Endodermal cell (in vitro differentiated cells): ENCODE measurements at regions not wholly inside any gene's neighbourhood (a gene's known extent, or its start where the extent isn't known, plus 50 kb on each side); places are given as distances from the start of the nearest gene placed in this dataset.
A peak's percentile ranks its signal among the peaks of the same experiment; 100 is the strongest.

Source experiments
- DNase-seq: peaks from one replicate; pipeline ENCODE4 v3.0.0-alpha.2; 2017
- H3K27ac ChIP-seq: 2 replicates; pipeline ENCODE4 v1.5.1; 2013; ENCODE audit warnings: mild to moderate bottlenecking, low read depth, low read length, moderate library complexity
- H3K27me3 ChIP-seq: 2 replicates; pipeline ENCODE4 v1.6.1; 2013; ENCODE audit warnings: mild to moderate bottlenecking, low read length, moderate library complexity; ENCODE audit not compliant: insufficient read depth, control insufficient read depth, poor library complexity, severe bottlenecking
- H3K36me3 ChIP-seq: 2 replicates; pipeline ENCODE4 v1.7.0; 2013; ENCODE audit warnings: mild to moderate bottlenecking, low read length, moderate library complexity; ENCODE audit not compliant: control insufficient read depth, insufficient read depth
- H3K4me1 ChIP-seq: one replicate; pipeline ENCODE4 v1.7.0; 2013; ENCODE audit warnings: low read length; ENCODE audit not compliant: control insufficient read depth, insufficient read depth
- H3K4me3 ChIP-seq: 2 replicates; pipeline ENCODE4 v1.5.1; 2013; ENCODE audit warnings: mild to moderate bottlenecking, low read length, moderate library complexity
- H3K9ac ChIP-seq: 2 replicates; pipeline ENCODE4 v1.6.1; 2013; ENCODE audit warnings: mild to moderate bottlenecking, low read length, moderate library complexity; ENCODE audit not compliant: poor library complexity, severe bottlenecking; ENCODE audit errors: extremely low read depth
- H3K9me3 ChIP-seq: 2 replicates; pipeline ENCODE4 v1.6.1; 2013; ENCODE audit warnings: mild to moderate bottlenecking, low read length, moderate library complexity; ENCODE audit not compliant: control insufficient read depth
- H3K27ac Mint-ChIP-seq: 2 replicates; pipeline ENCODE4 v1.8.0; 2020; ENCODE audit warnings: mixed read lengths
- H3K27me3 Mint-ChIP-seq: 2 replicates; pipeline ENCODE4 v1.8.0; 2021; ENCODE audit warnings: mild to moderate bottlenecking, mixed read lengths; ENCODE audit not compliant: insufficient read depth
- H3K36me3 Mint-ChIP-seq: 2 replicates; pipeline ENCODE4 v1.8.0; 2020; ENCODE audit warnings: low read depth, mixed read lengths
- H3K4me1 Mint-ChIP-seq: 2 replicates; pipeline ENCODE4 v1.8.0; 2020; ENCODE audit warnings: mixed read lengths
- H3K4me3 Mint-ChIP-seq: 2 replicates; pipeline ENCODE4 v1.8.0; 2020; ENCODE audit warnings: mild to moderate bottlenecking, moderate library complexity, mixed read lengths
- H3K9me3 Mint-ChIP-seq: 2 replicates; pipeline ENCODE4 v1.8.0; 2020; ENCODE audit warnings: mild to moderate bottlenecking, mixed read lengths
- WGBS, 2 experiments: methylation state at CpG; one replicate each; pipeline versions ENCODE4 v1.1.5 to v1.1.7; 2013; ENCODE audit warnings: missing lambda C conversion rate in 2 of 2, mixed read lengths in 1 of 2; ENCODE audit not compliant: insufficient coverage in 1 of 2, insufficient read length in 1 of 2; 5-methylcytosine and 5-hydroxymethylcytosine counted together
- TF ChIP-seq, protein P1 (sequence below): fragments of 200-600 bp; sonication (generic); conservative IDR thresholded peaks from 2 replicates; pipeline ENCODE4 v1.5.0; 2021; ENCODE audit warnings: antibody characterized with exemption, mild to moderate bottlenecking

DNA sequence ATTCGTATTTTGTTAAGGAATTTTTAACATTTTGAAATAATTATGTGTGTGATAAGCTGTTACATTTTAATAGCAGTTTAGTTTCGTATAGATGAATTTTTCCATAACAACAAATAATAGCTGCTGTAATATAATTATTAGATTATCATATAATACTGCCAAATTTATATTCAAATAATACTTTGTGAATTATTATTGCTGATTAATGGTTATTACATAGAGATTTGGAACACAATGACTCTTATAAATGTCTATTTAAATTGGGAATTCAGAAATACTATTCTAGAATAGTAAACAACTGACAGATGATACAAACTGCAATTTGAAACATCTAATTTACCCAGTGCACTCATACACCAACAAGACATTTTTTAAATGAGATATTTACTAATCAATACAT is 73.2 kb upstream of the NEK7 start:
- Histone ChIP-seq H3K4me3 (no peak overlapping the region), H3K9ac (no peak overlapping the region), H3K27me3 (no peaks in the 10 kb centered on the region), H3K36me3 (no peaks in the 10 kb centered on the region), H3K9me3 (peaks cover 3% of the 10 kb centered on the region), H3K27ac (no peak overlapping the region), H3K4me1 (peaks cover 3% of the 10 kb centered on the region)
- Mint-ChIP-seq H3K4me1 (peaks cover 6% of the 10 kb centered on the region), H3K27ac (no peak overlapping the region), H3K9me3 (peaks cover 3% of the 10 kb centered on the region), H3K4me3 (no peak overlapping the region), H3K36me3 (no peaks in the 10 kb centered on the region), H3K27me3 (no peaks in the 10 kb centered on the region)
- no peak for DNase-seq
- TF ChIP-seq, protein P1, sequence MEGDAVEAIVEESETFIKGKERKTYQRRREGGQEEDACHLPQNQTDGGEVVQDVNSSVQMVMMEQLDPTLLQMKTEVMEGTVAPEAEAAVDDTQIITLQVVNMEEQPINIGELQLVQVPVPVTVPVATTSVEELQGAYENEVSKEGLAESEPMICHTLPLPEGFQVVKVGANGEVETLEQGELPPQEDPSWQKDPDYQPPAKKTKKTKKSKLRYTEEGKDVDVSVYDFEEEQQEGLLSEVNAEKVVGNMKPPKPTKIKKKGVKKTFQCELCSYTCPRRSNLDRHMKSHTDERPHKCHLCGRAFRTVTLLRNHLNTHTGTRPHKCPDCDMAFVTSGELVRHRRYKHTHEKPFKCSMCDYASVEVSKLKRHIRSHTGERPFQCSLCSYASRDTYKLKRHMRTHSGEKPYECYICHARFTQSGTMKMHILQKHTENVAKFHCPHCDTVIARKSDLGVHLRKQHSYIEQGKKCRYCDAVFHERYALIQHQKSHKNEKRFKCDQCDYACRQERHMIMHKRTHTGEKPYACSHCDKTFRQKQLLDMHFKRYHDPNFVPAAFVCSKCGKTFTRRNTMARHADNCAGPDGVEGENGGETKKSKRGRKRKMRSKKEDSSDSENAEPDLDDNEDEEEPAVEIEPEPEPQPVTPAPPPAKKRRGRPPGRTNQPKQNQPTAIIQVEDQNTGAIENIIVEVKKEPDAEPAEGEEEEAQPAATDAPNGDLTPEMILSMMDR: no peak
- 100% methylated on average over 1 of the region's 2 CpGs; no CpG with 5 or more reads in 1 of the 2 experiments for WGBS, 2 experiments

DNA sequence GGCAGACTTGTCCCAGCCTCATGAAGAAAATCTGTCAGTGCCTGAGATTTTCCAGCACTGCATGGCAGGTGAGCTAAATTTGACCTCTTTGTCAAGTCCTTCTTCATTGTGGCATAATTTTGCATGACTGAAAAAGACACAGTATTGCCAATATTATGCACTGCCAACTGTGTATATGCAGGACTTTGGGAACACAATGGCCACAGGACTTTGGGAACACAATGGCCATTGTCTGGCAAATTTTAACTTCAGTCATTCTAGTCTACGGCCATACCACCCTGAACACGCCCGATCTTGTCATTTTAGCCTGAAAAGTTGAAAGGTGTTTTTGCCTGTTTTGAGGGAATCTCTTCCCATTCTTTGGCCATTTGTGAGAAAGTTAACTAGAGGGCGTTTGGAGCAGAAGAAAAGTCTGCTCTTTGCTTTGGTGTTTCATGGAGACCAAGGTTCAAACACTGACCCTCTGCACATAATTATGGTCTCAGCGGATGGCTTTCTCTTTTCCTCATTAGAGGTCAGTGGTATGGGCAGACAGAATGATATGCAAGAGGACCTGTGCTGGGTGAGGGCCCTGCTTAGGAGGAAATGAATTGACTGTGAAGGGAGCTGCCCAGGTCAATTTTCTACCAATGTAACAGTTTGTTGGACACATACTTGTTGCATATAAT is 72.4 kb upstream of the NEK7 start:
- H3K27me3 ChIP-seq: no peaks in the 10 kb centered on the region
- TF ChIP-seq, protein P1: peak; percentile 22
- Mint-ChIP-seq H3K4me1 (peaks cover 9% of the 10 kb centered on the region), H3K36me3 (no peaks in the 10 kb centered on the region), H3K27ac (no peak overlapping the region), H3K9me3 (no peaks in the 10 kb centered on the region), H3K27me3 (no peaks in the 10 kb centered on the region), H3K4me3 (no peak overlapping the region)
- peaks cover 3% of the 10 kb centered on the region for H3K4me1 ChIP-seq
- 88 to 90% methylated on average over 5 of the region's 5 CpGs for WGBS, 2 experiments
- no peak overlapping the region for H3K4me3 ChIP-seq
- H3K36me3 ChIP-seq: no peaks in the 10 kb centered on the region
- DNase-seq: no peak
- no peak overlapping the region for H3K27ac ChIP-seq
- H3K9ac ChIP-seq: no peak overlapping the region
- no peaks in the 10 kb centered on the region for H3K9me3 ChIP-seq

DNA sequence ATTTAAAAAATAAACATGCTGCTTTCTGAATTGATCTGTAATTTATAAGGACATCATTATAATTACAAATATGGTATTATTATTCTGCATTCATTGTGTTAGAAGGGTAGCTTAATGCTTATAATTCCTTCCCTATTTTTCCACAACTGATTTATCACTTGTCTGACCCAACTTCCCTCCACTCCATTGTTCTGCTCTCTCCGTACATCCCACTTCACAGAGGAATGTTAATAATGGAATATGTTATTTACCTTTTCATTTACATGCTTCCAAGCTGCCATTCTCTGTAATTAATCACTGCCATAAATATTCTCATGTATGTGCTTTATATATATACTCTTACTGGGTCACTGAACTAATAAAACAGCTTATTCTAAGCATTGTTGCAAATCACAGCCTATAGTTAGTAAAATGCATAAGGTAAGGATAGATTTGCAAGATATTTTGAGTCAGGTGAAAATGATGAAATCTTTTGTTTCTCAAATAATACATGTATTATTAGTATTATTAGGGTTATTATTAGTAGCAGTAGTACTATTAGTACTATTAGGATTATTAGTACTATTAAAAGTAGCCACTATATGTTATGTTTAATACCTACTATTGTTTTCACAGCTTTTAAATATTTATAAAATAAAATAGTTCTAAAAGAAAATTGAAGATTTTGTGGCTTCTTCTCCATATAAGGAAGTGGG is 70.6 kb upstream of the NEK7 start:
- no peaks in the 10 kb centered on the region for H3K9me3 ChIP-seq
- no peaks in the 10 kb centered on the region for H3K36me3 Mint-ChIP-seq
- H3K27ac ChIP-seq: no peak overlapping the region
- no peak for DNase-seq
- TF ChIP-seq, protein P1: no peak
- H3K9ac ChIP-seq: no peak overlapping the region
- no peak overlapping the region for H3K4me3 ChIP-seq
- H3K27ac Mint-ChIP-seq: no peak overlapping the region
- peaks cover 5% of the 10 kb centered on the region for H3K4me1 Mint-ChIP-seq
- no peaks in the 10 kb centered on the region for H3K27me3 Mint-ChIP-seq
- H3K9me3 Mint-ChIP-seq: no peaks in the 10 kb centered on the region
- no CpG with 5 or more reads among the region's 1 CpG for WGBS, 2 experiments
- H3K36me3 ChIP-seq: no peaks in the 10 kb centered on the region
- H3K4me3 Mint-ChIP-seq: no peak overlapping the region
- H3K27me3 ChIP-seq: no peaks in the 10 kb centered on the region
- no peaks in the 10 kb centered on the region for H3K4me1 ChIP-seq
